Endodermal cell (in vitro differentiated cells): ENCODE measurements at regions not wholly inside any gene's neighbourhood (a gene's known extent, or its start where the extent isn't known, plus 50 kb on each side); places are given as distances from the start of the nearest gene placed in this dataset.

ENCODE experiments used
- DNase-seq: peaks from one replicate; pipeline ENCODE4 v3.0.0-alpha.2; 2017
- H3K27ac ChIP-seq: 2 replicates; pipeline ENCODE4 v1.5.1; 2013; ENCODE audit warnings: mild to moderate bottlenecking, low read depth, low read length, moderate library complexity
- H3K27me3 ChIP-seq: 2 replicates; pipeline ENCODE4 v1.6.1; 2013; ENCODE audit warnings: mild to moderate bottlenecking, low read length, moderate library complexity; ENCODE audit not compliant: insufficient read depth, control insufficient read depth, poor library complexity, severe bottlenecking
- H3K36me3 ChIP-seq: 2 replicates; pipeline ENCODE4 v1.7.0; 2013; ENCODE audit warnings: mild to moderate bottlenecking, low read length, moderate library complexity; ENCODE audit not compliant: control insufficient read depth, insufficient read depth
- H3K4me1 ChIP-seq: one replicate; pipeline ENCODE4 v1.7.0; 2013; ENCODE audit warnings: low read length; ENCODE audit not compliant: control insufficient read depth, insufficient read depth
- H3K4me3 ChIP-seq: 2 replicates; pipeline ENCODE4 v1.5.1; 2013; ENCODE audit warnings: mild to moderate bottlenecking, low read length, moderate library complexity
- H3K9ac ChIP-seq: 2 replicates; pipeline ENCODE4 v1.6.1; 2013; ENCODE audit warnings: mild to moderate bottlenecking, low read length, moderate library complexity; ENCODE audit not compliant: poor library complexity, severe bottlenecking; ENCODE audit errors: extremely low read depth
- H3K9me3 ChIP-seq: 2 replicates; pipeline ENCODE4 v1.6.1; 2013; ENCODE audit warnings: mild to moderate bottlenecking, low read length, moderate library complexity; ENCODE audit not compliant: control insufficient read depth
- H3K27ac Mint-ChIP-seq: 2 replicates; pipeline ENCODE4 v1.8.0; 2020; ENCODE audit warnings: mixed read lengths
- H3K27me3 Mint-ChIP-seq: 2 replicates; pipeline ENCODE4 v1.8.0; 2021; ENCODE audit warnings: mild to moderate bottlenecking, mixed read lengths; ENCODE audit not compliant: insufficient read depth
- H3K36me3 Mint-ChIP-seq: 2 replicates; pipeline ENCODE4 v1.8.0; 2020; ENCODE audit warnings: low read depth, mixed read lengths
- H3K4me1 Mint-ChIP-seq: 2 replicates; pipeline ENCODE4 v1.8.0; 2020; ENCODE audit warnings: mixed read lengths
- H3K4me3 Mint-ChIP-seq: 2 replicates; pipeline ENCODE4 v1.8.0; 2020; ENCODE audit warnings: mild to moderate bottlenecking, moderate library complexity, mixed read lengths
- H3K9me3 Mint-ChIP-seq: 2 replicates; pipeline ENCODE4 v1.8.0; 2020; ENCODE audit warnings: mild to moderate bottlenecking, mixed read lengths
- WGBS, 2 experiments: methylation state at CpG; one replicate each; pipeline versions ENCODE4 v1.1.5 to v1.1.7; 2013; ENCODE audit warnings: missing lambda C conversion rate in 2 of 2, mixed read lengths in 1 of 2; ENCODE audit not compliant: insufficient coverage in 1 of 2, insufficient read length in 1 of 2; 5-methylcytosine and 5-hydroxymethylcytosine counted together
- TF ChIP-seq, protein P1 (sequence below): fragments of 200-600 bp; sonication (generic); conservative IDR thresholded peaks from 2 replicates; pipeline ENCODE4 v1.5.0; 2021; ENCODE audit warnings: antibody characterized with exemption, mild to moderate bottlenecking

DNA sequence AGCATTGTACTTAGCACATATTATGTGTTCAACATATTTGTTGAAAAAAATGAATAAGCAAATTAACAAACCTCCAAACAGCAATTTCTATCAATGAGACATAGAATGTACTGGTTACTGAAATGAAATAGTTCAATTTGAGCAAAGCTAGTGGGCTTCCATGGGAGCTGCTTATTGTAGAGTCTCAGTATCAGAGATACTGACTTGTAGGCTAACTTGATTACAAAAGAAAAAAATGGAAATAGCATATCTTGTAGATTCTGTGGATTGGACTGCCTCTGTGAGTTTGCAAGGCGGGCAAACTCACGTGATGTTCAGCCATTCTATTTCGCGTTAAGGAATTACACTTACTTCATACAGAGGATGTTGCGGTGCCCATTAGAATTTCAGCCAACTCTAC is 222.1 kb upstream of the JADE1 start:
- H3K4me1 ChIP-seq: no peaks in the 10 kb centered on the region
- no peak overlapping the region for H3K27ac Mint-ChIP-seq
- no peak overlapping the region for H3K4me3 ChIP-seq
- DNase-seq: no peak
- no peak overlapping the region for H3K27ac ChIP-seq
- H3K36me3 Mint-ChIP-seq: no peaks in the 10 kb centered on the region
- no peak overlapping the region for H3K4me3 Mint-ChIP-seq
- TF ChIP-seq, protein P1, sequence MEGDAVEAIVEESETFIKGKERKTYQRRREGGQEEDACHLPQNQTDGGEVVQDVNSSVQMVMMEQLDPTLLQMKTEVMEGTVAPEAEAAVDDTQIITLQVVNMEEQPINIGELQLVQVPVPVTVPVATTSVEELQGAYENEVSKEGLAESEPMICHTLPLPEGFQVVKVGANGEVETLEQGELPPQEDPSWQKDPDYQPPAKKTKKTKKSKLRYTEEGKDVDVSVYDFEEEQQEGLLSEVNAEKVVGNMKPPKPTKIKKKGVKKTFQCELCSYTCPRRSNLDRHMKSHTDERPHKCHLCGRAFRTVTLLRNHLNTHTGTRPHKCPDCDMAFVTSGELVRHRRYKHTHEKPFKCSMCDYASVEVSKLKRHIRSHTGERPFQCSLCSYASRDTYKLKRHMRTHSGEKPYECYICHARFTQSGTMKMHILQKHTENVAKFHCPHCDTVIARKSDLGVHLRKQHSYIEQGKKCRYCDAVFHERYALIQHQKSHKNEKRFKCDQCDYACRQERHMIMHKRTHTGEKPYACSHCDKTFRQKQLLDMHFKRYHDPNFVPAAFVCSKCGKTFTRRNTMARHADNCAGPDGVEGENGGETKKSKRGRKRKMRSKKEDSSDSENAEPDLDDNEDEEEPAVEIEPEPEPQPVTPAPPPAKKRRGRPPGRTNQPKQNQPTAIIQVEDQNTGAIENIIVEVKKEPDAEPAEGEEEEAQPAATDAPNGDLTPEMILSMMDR: no peak
- H3K9me3 Mint-ChIP-seq: no peaks in the 10 kb centered on the region
- H3K36me3 ChIP-seq: no peaks in the 10 kb centered on the region
- no peak overlapping the region for H3K9ac ChIP-seq
- H3K4me1 Mint-ChIP-seq: peaks cover 3% of the 10 kb centered on the region
- WGBS, 2 experiments: 94 to 97% methylated on average over 2 to 5 of the region's 5 CpGs
- H3K27me3 ChIP-seq: no peaks in the 10 kb centered on the region
- H3K9me3 ChIP-seq: no peaks in the 10 kb centered on the region
- H3K27me3 Mint-ChIP-seq: peaks cover 12% of the 10 kb centered on the region

DNA sequence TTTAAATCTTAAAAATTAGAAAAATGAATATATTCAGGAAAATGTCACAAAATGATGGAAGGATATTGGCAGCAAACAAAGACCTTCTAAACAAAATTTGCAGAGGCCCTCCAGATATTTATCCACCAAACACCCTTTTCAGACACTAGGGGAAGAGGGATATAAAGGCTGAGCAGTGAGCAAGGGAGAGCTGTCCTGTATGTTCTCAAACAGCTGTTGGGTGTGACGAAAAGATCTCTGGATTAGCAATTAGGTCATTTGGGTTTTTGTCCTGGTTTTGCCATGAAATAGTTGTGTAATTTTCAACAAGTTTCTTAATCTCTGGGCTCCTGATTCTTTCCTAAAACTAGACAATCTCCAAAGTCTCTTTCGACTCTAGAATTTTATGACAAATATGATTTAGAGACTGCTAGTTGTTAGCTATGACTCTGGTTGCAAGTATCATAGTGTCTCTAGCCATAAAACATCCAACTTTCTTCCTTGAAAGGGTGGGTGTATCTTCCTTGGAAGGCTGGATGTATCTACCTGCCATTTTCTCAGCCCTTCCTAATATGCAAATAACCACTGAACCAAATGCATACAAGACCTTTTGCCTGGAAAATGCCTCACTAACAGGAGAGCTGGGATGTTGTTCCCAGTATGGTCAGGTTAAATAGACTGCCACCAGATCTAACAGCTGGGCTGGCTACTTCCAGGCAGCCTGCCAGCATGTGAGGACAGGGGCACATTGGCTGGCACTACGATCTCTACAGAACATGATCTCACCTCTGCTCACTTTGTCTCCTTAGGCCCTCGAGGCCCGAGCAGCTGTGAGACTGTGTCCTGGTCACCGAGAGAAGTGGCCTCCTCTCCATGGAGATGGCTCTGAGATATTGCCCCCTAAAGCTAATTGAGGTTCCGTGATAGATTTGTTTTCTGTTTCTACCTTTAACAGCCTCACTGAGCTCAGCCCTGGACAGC is 225.5 kb upstream of the JADE1 start:
- no peaks in the 10 kb centered on the region for H3K4me1 ChIP-seq
- no peaks in the 10 kb centered on the region for H3K9me3 Mint-ChIP-seq
- TF ChIP-seq, protein P1: peak; percentile 38
- WGBS, 2 experiments: 85 to 93% methylated on average over 6 to 7 of the region's 7 CpGs
- DNase-seq: no peak
- H3K4me3 ChIP-seq: no peak overlapping the region
- H3K27me3 ChIP-seq: no peaks in the 10 kb centered on the region
- H3K9ac ChIP-seq: no peak overlapping the region
- H3K27me3 Mint-ChIP-seq: peaks cover 4% of the 10 kb centered on the region
- no peaks in the 10 kb centered on the region for H3K36me3 ChIP-seq
- no peak overlapping the region for H3K27ac Mint-ChIP-seq
- no peaks in the 10 kb centered on the region for H3K36me3 Mint-ChIP-seq
- no peak overlapping the region for H3K4me3 Mint-ChIP-seq
- H3K27ac ChIP-seq: no peak overlapping the region
- H3K4me1 Mint-ChIP-seq: no peaks in the 10 kb centered on the region
- no peaks in the 10 kb centered on the region for H3K9me3 ChIP-seq

DNA sequence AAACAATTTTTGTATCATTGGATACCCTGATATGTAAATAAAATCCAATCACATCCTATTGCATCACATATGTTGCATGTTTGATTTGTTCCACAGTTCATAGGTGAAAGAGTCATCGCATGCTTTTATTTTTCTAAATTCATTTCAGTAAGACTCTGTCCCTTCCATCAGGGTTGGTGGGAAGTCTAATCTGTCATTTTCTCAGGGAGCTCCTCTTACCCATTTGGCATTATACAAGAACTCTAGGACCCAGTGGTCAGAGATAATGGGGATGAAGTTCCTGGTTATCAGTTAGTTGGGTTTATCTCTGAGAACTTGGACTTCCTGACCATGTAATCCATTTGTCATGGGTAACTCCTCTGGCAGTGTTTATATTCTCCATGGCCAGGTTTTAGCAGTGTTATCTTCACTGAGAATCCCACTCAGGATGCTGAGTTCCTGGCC is 227.1 kb upstream of the JADE1 start:
- TF ChIP-seq, protein P1: no peak
- Mint-ChIP-seq H3K27ac (no peak overlapping the region), H3K9me3 (no peaks in the 10 kb centered on the region), H3K4me1 (peaks cover 6% of the 10 kb centered on the region), H3K36me3 (no peaks in the 10 kb centered on the region), H3K27me3 (peaks cover under 1% of the 10 kb centered on the region), H3K4me3 (no peak overlapping the region)
- no peaks in the 10 kb centered on the region for H3K9me3 ChIP-seq
- H3K27ac ChIP-seq: no peak overlapping the region
- no peak for DNase-seq
- WGBS, 2 experiments: 100% methylated on average over 1 of the region's 1 CpG
- no peaks in the 10 kb centered on the region for H3K27me3 ChIP-seq
- H3K36me3 ChIP-seq: no peaks in the 10 kb centered on the region
- H3K9ac ChIP-seq: no peak overlapping the region
- no peak overlapping the region for H3K4me3 ChIP-seq
- H3K4me1 ChIP-seq: no peaks in the 10 kb centered on the region
